ENCODE measurements at regions not wholly inside any gene's neighbourhood (a gene's known extent, or its start where the extent isn't known, plus 50 kb on each side); places are given as distances from the start of the nearest gene placed in this dataset.

- POLR2A ChIA-PET = no interaction called here
- no peak for DNase-seq (ENCODE audit: extremely low spot score)
- TF ChIP-seq L3MBTL2 (conservative IDR thresholded peaks at IDR 0.05) (no peak), ZNF384 (IDR thresholded peaks at IDR 0.05) (no peak), SP1 (IDR thresholded peaks at IDR 0.05) (no peak), BHLHE40 (IDR thresholded peaks at IDR 0.05; ENCODE audit: borderline replicate concordance) (no peak), SUZ12 (IDR thresholded peaks at IDR 0.05) (no peak), ELF4 (IDR thresholded peaks at IDR 0.05) (no peak), FOXM1 (IDR thresholded peaks at IDR 0.05; ENCODE audit: borderline replicate concordance) (no peak), HDGF (IDR thresholded peaks at IDR 0.05; ENCODE audit: borderline replicate concordance) (no peak), ARNT (IDR thresholded peaks at IDR 0.05) (no peak), NFRKB (IDR thresholded peaks at IDR 0.05) (no peak), TARDBP (IDR thresholded peaks at IDR 0.05) (no peak), FOXK2 (IDR thresholded peaks at IDR 0.05) (no peak), FOXA1 (IDR thresholded peaks at IDR 0.05) (no peak), CTBP1 (IDR thresholded peaks at IDR 0.05; ENCODE audit: borderline replicate concordance) (no peak), PKNOX1 (IDR thresholded peaks at IDR 0.05) (no peak), LEF1 (IDR thresholded peaks at IDR 0.05; ENCODE audit: borderline replicate concordance) (no peak)
- CTCF ChIA-PET = no interaction called here
Observed at GRCh38 chr13:83753912-83754624, 128.2 kb downstream of the SLITRK1 start.

- ChIA-PET CTCF (no interaction called here), POLR2A (no interaction called here)
- TF ChIP-seq BHLHE40 (IDR thresholded peaks at IDR 0.05; ENCODE audit: borderline replicate concordance) = no peak
- TF ChIP-seq PKNOX1 (IDR thresholded peaks at IDR 0.05) = no peak
- no peak for TF ChIP-seq HDGF (IDR thresholded peaks at IDR 0.05; ENCODE audit: borderline replicate concordance)
- no peak for TF ChIP-seq FOXK2 (IDR thresholded peaks at IDR 0.05)
- no peak for TF ChIP-seq FOXA1 (IDR thresholded peaks at IDR 0.05)
- TF ChIP-seq SP1 (IDR thresholded peaks at IDR 0.05) = no peak
- TF ChIP-seq ZNF384 (IDR thresholded peaks at IDR 0.05) = no peak
- TF ChIP-seq FOXM1 (IDR thresholded peaks at IDR 0.05; ENCODE audit: borderline replicate concordance) = no peak
- TF ChIP-seq TARDBP (IDR thresholded peaks at IDR 0.05) = no peak
- TF ChIP-seq L3MBTL2 (conservative IDR thresholded peaks at IDR 0.05) = no peak
- TF ChIP-seq ARNT (IDR thresholded peaks at IDR 0.05) = no peak
- TF ChIP-seq NFRKB (IDR thresholded peaks at IDR 0.05) = no peak
- no peak for TF ChIP-seq CTBP1 (IDR thresholded peaks at IDR 0.05; ENCODE audit: borderline replicate concordance)
- TF ChIP-seq ELF4 (IDR thresholded peaks at IDR 0.05) = no peak
- no peak for TF ChIP-seq LEF1 (IDR thresholded peaks at IDR 0.05; ENCODE audit: borderline replicate concordance)
- no peak for TF ChIP-seq SUZ12 (IDR thresholded peaks at IDR 0.05)
- DNase-seq (ENCODE audit: extremely low spot score) = no peak
Observed at GRCh38 chr13:83752141-83752540, 130.1 kb downstream of the SLITRK1 start.

GRCh38 chr13:83740622-83741021 lies 141.7 kb downstream of the SLITRK1 start:
- ChIA-PET CTCF (no interaction called here), POLR2A (no interaction called here)
- DNase-seq (ENCODE audit: extremely low spot score) = no peak
- TF ChIP-seq CTBP1 (IDR thresholded peaks at IDR 0.05; ENCODE audit: borderline replicate concordance) (no peak), FOXM1 (IDR thresholded peaks at IDR 0.05; ENCODE audit: borderline replicate concordance) (no peak), FOXA1 (IDR thresholded peaks at IDR 0.05) (no peak), TARDBP (IDR thresholded peaks at IDR 0.05) (no peak), PKNOX1 (IDR thresholded peaks at IDR 0.05) (no peak)

GRCh38 chr13:83738407-83738806 lies 143.9 kb downstream of the SLITRK1 start:
- CTCF ChIA-PET = no interaction called here
- POLR2A ChIA-PET = no interaction called here

GRCh38 chr13:83733293-83733692 lies 149.0 kb downstream of the SLITRK1 start:
- no peak for DNase-seq (ENCODE audit: extremely low spot score)
- CTCF ChIA-PET = no interaction called here
- no peak for TF ChIP-seq BHLHE40 (IDR thresholded peaks at IDR 0.05; ENCODE audit: borderline replicate concordance)
- TF ChIP-seq CTBP1 (IDR thresholded peaks at IDR 0.05; ENCODE audit: borderline replicate concordance) = no peak
- TF ChIP-seq LEF1 (IDR thresholded peaks at IDR 0.05; ENCODE audit: borderline replicate concordance) = no peak
- TF ChIP-seq FOXA1 (IDR thresholded peaks at IDR 0.05) = no peak
- no peak for TF ChIP-seq HDGF (IDR thresholded peaks at IDR 0.05; ENCODE audit: borderline replicate concordance)
- TF ChIP-seq FOXM1 (IDR thresholded peaks at IDR 0.05; ENCODE audit: borderline replicate concordance) = no peak
- TF ChIP-seq SP1 (IDR thresholded peaks at IDR 0.05) = no peak
- POLR2A ChIA-PET = no interaction called here

More at GRCh38 chr13:83738407-83738806, 143.9 kb downstream of the SLITRK1 start:
- no peak for DNase-seq (ENCODE audit: extremely low spot score)
- TF ChIP-seq BHLHE40 (IDR thresholded peaks at IDR 0.05; ENCODE audit: borderline replicate concordance) (no peak), HDGF (IDR thresholded peaks at IDR 0.05; ENCODE audit: borderline replicate concordance) (no peak), FOXA1 (IDR thresholded peaks at IDR 0.05) (no peak), L3MBTL2 (conservative IDR thresholded peaks at IDR 0.05) (no peak), ARNT (IDR thresholded peaks at IDR 0.05) (no peak), SP1 (IDR thresholded peaks at IDR 0.05) (no peak), TARDBP (IDR thresholded peaks at IDR 0.05) (no peak)

GRCh38 chr13:83732755-83733154 lies 149.5 kb downstream of the SLITRK1 start:
- no peak for DNase-seq (ENCODE audit: extremely low spot score)
- POLR2A ChIA-PET = no interaction called here
- CTCF ChIA-PET = no interaction called here
- TF ChIP-seq ARNT (IDR thresholded peaks at IDR 0.05) (no peak), FOXK2 (IDR thresholded peaks at IDR 0.05) (no peak), CTBP1 (IDR thresholded peaks at IDR 0.05; ENCODE audit: borderline replicate concordance) (no peak), TARDBP (IDR thresholded peaks at IDR 0.05) (no peak), FOXA1 (IDR thresholded peaks at IDR 0.05) (no peak)
